Loucy (cell line): ENCODE measurements at regions not wholly inside any gene's neighbourhood (a gene's known extent, or its start where the extent isn't known, plus 50 kb on each side); places are given as distances from the start of the nearest gene placed in this dataset.

Source experiments
- EZH2phosphoT487 ChIP-seq: fragments of 200-600 bp; IDR thresholded peaks from 2 replicates; pipeline ENCODE4 v1.6.1; 2018; ENCODE audit warnings: antibody characterized with exemption, mild to moderate bottlenecking, moderate library complexity, borderline replicate concordance
- TF ChIP-seq, protein P1 (sequence below): fragments of 200-600 bp; sonication (generic); conservative IDR thresholded peaks from 2 replicates; pipeline ENCODE4 v1.5.1; 2014; ENCODE audit warnings: mild to moderate bottlenecking, antibody characterized with exemption, low read length

DNA sequence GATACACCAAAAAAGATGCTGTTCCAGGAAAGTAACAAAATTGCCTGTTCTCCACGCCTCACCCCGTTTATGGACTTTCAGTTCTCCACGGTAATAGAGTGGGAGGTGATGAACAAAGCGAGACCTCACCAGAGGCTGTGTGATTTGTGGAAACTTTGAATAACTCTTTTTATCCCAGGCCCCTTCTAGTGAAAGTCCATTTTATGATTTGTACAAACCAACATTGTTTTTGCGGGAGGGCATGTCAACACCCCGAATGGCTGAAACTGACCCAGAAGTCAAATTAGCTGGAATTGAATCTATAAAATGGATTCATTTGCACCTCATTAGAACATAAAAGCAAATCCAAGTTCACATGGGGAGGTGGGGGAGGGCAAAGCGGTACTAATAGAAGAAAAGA is 517.8 kb downstream of the CDH26 start:
- TF ChIP-seq, protein P1, sequence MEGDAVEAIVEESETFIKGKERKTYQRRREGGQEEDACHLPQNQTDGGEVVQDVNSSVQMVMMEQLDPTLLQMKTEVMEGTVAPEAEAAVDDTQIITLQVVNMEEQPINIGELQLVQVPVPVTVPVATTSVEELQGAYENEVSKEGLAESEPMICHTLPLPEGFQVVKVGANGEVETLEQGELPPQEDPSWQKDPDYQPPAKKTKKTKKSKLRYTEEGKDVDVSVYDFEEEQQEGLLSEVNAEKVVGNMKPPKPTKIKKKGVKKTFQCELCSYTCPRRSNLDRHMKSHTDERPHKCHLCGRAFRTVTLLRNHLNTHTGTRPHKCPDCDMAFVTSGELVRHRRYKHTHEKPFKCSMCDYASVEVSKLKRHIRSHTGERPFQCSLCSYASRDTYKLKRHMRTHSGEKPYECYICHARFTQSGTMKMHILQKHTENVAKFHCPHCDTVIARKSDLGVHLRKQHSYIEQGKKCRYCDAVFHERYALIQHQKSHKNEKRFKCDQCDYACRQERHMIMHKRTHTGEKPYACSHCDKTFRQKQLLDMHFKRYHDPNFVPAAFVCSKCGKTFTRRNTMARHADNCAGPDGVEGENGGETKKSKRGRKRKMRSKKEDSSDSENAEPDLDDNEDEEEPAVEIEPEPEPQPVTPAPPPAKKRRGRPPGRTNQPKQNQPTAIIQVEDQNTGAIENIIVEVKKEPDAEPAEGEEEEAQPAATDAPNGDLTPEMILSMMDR = no peak
- TF ChIP-seq EZH2phosphoT487 = no peak
